ENCODE measurements at regions not wholly inside any gene's neighbourhood (a gene's known extent, or its start where the extent isn't known, plus 50 kb on each side); places are given as distances from the start of the nearest gene placed in this dataset.

DNA sequence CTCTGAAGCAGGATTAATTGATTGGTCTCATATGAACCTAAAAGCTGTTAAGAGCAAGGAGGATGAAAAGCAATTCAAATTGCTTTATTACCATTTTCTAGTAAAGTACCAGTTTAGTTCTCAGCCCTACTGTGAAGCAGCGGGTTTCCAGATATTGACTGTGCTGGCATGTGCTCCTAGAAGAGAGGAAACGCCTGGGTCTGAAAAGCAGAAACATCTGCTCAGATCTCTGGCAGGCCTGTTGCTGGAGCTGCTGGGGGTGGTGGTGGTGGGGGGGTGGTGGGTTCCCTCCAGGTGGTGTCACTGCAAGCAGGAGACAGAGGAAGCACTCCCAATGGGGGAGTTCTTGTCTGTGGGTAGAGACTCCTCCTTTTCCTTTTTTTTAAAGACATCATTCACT lies 105.5 kb upstream of the ZNF462 start:
- TF ChIP-seq, protein P1, sequence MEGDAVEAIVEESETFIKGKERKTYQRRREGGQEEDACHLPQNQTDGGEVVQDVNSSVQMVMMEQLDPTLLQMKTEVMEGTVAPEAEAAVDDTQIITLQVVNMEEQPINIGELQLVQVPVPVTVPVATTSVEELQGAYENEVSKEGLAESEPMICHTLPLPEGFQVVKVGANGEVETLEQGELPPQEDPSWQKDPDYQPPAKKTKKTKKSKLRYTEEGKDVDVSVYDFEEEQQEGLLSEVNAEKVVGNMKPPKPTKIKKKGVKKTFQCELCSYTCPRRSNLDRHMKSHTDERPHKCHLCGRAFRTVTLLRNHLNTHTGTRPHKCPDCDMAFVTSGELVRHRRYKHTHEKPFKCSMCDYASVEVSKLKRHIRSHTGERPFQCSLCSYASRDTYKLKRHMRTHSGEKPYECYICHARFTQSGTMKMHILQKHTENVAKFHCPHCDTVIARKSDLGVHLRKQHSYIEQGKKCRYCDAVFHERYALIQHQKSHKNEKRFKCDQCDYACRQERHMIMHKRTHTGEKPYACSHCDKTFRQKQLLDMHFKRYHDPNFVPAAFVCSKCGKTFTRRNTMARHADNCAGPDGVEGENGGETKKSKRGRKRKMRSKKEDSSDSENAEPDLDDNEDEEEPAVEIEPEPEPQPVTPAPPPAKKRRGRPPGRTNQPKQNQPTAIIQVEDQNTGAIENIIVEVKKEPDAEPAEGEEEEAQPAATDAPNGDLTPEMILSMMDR (IDR thresholded peaks at IDR 0.05; ENCODE audit: low read depth, low read length, missing control alignments) = no peak
- no peak overlapping the region for H3K4me3 ChIP-seq (replicated peaks; ENCODE audit: low read depth, low read length)
- no peak for DNase-seq (ENCODE audit: extremely low read depth, low read depth)

DNA sequence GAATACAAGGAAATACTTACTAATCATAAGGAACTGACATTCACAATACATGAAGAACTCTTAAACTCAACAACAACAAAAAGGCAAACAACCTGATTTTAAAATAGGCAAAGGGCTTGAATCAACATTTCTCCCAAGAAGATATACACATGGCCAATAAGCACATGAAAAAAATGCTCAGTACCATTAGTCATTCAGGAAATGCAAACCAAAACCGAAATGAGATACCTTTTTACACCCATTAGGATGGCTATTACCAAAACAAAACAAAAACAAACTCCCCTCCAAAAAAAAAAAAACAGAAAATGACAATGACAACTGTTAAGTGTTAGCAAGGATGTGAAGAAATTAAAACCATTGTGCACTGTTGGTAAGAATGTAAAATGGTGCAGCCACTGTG lies 104.1 kb upstream of the ZNF462 start:
- DNase-seq (ENCODE audit: extremely low read depth, low read depth) = no peak
- H3K4me3 ChIP-seq (replicated peaks; ENCODE audit: low read depth, low read length) = no peak overlapping the region
- TF ChIP-seq, protein P1 (IDR thresholded peaks at IDR 0.05; ENCODE audit: low read depth, low read length, missing control alignments) = no peak

DNA sequence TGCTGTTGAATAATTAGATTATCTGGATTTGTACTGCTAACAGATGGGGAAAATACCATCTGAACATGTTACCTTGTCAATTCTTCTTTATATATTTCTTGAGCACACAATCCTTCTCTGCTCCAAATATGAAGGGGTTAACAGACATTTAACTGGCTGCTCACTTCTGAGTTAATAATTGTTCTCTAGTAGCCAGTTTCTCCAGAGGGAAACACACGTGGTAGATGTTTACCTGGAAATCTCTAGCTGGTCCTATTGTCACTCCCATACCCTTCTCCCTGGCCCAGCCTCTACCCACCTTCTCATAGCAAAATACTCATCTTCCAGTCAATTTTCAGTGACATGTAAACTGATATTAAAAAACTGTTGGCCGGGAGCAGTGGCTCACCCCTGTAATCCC lies 101.5 kb upstream of the ZNF462 start:
- no peak overlapping the region for H3K4me3 ChIP-seq (replicated peaks; ENCODE audit: low read depth, low read length)
- TF ChIP-seq, protein P1 (IDR thresholded peaks at IDR 0.05; ENCODE audit: low read depth, low read length, missing control alignments) = no peak
- no peak for DNase-seq (ENCODE audit: extremely low read depth, low read depth)

DNA sequence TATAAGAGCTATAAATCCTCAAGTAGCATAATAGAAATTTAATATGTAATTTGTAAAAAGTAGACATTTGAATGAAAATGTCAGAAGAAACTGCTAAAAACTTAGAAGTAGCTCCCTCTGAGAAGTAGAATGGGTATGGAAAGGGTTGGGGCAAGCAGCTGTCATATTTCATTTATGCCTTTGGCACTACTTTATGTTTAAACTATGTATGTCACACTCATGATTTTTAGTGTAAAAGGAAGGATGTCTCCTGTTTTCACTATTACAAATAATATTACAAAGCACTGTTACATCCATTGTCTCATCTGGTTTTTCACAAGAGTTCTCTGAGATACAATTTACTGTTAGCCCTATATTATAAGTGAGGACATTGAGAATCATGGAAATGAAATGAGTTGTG lies 96.3 kb upstream of the ZNF462 start:
- TF ChIP-seq, protein P1 (IDR thresholded peaks at IDR 0.05; ENCODE audit: low read depth, low read length, missing control alignments) = no peak
- no peak for DNase-seq (ENCODE audit: extremely low read depth, low read depth)

DNA sequence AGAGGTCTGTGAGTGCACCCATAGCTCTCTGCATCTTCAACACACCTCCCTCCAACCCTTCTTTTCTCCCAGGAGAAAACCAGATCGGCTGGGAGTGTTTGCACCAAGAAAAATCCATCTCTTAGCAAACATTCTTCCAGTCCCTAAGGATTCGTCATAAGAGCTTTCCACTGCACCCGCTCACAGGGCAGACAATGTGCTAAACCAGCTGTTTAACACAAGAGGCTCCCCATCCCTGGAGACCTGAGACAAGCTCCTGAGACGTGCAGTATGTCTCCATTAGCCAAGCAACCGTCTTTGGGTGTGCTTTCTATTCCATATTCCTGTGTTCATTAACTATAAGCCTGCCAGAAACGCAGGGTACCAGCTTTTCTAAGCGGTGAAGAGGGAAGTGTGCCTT lies 93.6 kb upstream of the ZNF462 start:
- no peak overlapping the region for H3K4me3 ChIP-seq (replicated peaks; ENCODE audit: low read depth, low read length)
- no peak for DNase-seq (ENCODE audit: extremely low read depth, low read depth)
- TF ChIP-seq, protein P1 (IDR thresholded peaks at IDR 0.05; ENCODE audit: low read depth, low read length, missing control alignments) = no peak

More for the DNA sequence above, 96.3 kb upstream of the ZNF462 start:
- H3K4me3 ChIP-seq (replicated peaks; ENCODE audit: low read depth, low read length) = no peak overlapping the region

DNA sequence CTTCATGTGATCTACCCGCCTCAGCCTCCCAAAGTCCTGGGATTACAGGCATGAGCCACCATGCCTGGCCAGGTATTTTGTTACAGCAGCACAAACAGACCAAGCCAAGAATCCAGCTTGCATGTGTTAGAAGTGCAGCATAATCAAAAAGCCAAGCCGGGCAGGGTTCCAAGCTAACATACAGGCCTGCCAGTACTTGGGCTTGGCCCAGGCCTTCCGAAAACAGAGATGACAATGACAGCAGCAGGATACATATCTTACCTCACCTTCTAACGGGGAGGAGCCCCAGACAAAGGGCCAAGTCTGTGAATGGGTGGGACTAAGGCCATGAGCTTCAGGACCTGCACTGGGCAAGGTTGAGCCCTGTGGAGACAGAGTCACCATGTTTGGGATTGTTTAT lies 91.4 kb upstream of the ZNF462 start:
- DNase-seq (ENCODE audit: extremely low read depth, low read depth) = no peak
- H3K4me3 ChIP-seq (replicated peaks; ENCODE audit: low read depth, low read length) = no peak overlapping the region
- TF ChIP-seq, protein P1 (IDR thresholded peaks at IDR 0.05; ENCODE audit: low read depth, low read length, missing control alignments) = no peak

DNA sequence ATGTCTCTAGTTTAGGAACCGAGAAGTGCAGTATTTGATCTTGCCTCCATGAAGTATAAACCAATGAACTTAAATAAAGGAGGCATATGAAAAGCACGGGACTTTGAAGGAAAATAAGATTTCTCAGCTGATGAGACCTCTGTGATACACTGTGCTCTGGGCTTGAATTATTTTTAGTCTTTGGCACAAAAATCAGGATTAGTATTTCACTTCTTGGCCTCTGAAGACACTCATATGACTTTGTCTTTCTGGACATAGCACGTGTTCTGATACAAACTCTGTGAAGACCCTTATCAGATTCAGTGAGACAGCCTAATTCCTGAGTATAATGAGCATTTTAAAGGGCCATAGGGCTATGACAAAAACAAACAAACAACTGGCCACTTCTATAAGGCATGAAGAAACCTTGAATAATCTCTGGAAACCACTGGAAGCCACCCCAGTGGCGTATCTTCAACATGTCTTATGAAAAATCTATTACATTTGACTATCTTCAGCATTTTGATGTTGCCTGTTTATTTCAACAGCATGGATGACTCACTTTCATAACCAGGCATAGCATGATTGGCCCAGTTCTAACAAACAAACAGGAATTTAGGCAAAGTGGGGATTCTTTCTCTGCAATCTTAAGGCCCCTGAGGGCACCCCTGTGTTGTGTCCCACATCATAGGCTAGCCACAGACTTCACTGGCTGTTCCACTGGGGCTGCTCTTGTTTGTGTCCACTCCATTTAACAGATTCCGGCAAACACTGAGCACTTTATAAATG lies 90.3 kb upstream of the ZNF462 start:
- TF ChIP-seq, protein P1 (IDR thresholded peaks at IDR 0.05; ENCODE audit: low read depth, low read length, missing control alignments) = no peak
- no peak for DNase-seq (ENCODE audit: extremely low read depth, low read depth)
- H3K4me3 ChIP-seq (replicated peaks; ENCODE audit: low read depth, low read length) = no peak overlapping the region
